Ovary (tissue), 7 donors: ENCODE measurements at regions not wholly inside any gene's neighbourhood (a gene's known extent, or its start where the extent isn't known, plus 50 kb on each side); places are given as distances from the start of the nearest gene placed in this dataset.
"Not testable (repeated sequence)": the region's sequence is repeated elsewhere in the genome, so short reads cannot be mapped to it uniquely, and the experiment has no call there.

Source experiments
- DNase-seq, 5 donors: peaks; one replicate each; pipeline ENCODE4 v3.0.0-alpha.2; 2019 to 2020
- H3K27ac ChIP-seq, 2 donors: fragments of 200-600 bp; one replicate each; pipeline versions ENCODE4 v1.5.1 to v1.8.0; 2019 to 2022
- H3K27me3 ChIP-seq: fragments of 200-600 bp; one replicate; pipeline ENCODE4 v1.8.0; 2022
- H3K36me3 ChIP-seq: fragments of 200-600 bp; sonication (generic); one replicate; pipeline ENCODE4 v1.5.1; 2019
- H3K4me1 ChIP-seq: one replicate; pipeline ENCODE4 v1.8.1; 2013; ENCODE audit warnings: mild to moderate bottlenecking, moderate library complexity; ENCODE audit not compliant: insufficient read depth
- H3K4me3 ChIP-seq: fragments of 200-600 bp; sonication (generic); one replicate; pipeline ENCODE4 v1.5.1; 2017
- H3K9me3 ChIP-seq, 2 donors: fragments of 200-600 bp in 1 of 2; sonication (generic) in 1 of 2; one replicate each; pipeline versions ENCODE4 v1.5.1 to v1.8.1; 2013 to 2019; ENCODE audit warnings: mild to moderate bottlenecking in 1 of 2, moderate library complexity in 1 of 2
- EP300 ChIP-seq: sonication (generic); formaldehyde crosslinking; IDR thresholded peaks from one replicate; pipeline ENCODE4 v1.6.1; 2017; ENCODE audit warnings: antibody characterized with exemption
- POLR2A ChIP-seq: fragments of 450-650 bp; IDR thresholded peaks from one replicate; pipeline ENCODE4 v1.6.1; 2017; ENCODE audit warnings: antibody characterized with exemption, mild to moderate bottlenecking, moderate library complexity
- WGBS, 3 donors: extraction: QIAGEN DNeasy Blood & Tissue Kit in 1 of 3; methylation state at CpG; one replicate each; pipeline versions ENCODE4 v1.1.5 to v1.1.7; 2013 to 2017; 5-methylcytosine and 5-hydroxymethylcytosine counted together
- intact Hi-C, 4 donors: fragments of 100-400 bp; cut with DNase I; formaldehyde crosslinking; loops; one replicate each; pipeline versions ENCODE4 v1.11.0 to v1.15.1; 2022 to 2023
- TF ChIP-seq, protein P1 (sequence below), 3 donors: fragments of 450-650 bp in 2 of 3; fragments of 200-600 bp in 1 of 3; IDR thresholded peaks; one replicate each; pipeline versions ENCODE4 v1.5.1 to v1.8.0; 2016 to 2022; ENCODE audit warnings: antibody characterized with exemption in 3 of 3, mild to moderate bottlenecking in 1 of 3
- donor health status: DM: no; HTN: no; CAD: no; lungs with moderate emphysema.
- donor health status: DM: no; HTN: no; CAD: no.
- donor health status: Bipolar disorder and iron deficiency.
- donor health status: DM: no; HTN: no; CAD: no.
- donor health status: DM: yes; HTN: yes; CAD: no.

DNA sequence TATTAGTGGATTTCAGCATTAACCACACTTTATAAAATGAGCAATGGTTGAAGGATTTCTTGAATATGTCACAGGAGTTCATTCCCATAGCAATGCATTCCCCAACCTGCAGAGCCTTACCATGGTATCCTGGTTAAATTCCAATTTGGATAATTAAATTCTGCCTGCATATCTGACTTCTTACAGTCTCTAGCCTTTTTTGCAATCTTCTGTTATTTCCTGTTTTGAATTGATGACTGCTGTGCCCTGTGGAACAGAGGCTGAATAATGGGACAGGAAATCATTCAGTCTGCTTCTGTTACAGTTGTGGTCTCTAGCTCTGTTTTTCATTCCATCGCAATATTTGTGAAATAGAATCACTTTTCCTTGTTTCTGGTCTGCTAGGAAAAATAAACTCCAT lies 1823.9 kb downstream of the PLA2G4A start:
- no peak overlapping the region for H3K4me3 ChIP-seq
- WGBS, 3 donors = 5 to 36% (median 8%) methylated on average over 1 of the region's 1 CpG
- TF ChIP-seq POLR2A (no peak), EP300 (no peak)
- TF ChIP-seq, protein P1, sequence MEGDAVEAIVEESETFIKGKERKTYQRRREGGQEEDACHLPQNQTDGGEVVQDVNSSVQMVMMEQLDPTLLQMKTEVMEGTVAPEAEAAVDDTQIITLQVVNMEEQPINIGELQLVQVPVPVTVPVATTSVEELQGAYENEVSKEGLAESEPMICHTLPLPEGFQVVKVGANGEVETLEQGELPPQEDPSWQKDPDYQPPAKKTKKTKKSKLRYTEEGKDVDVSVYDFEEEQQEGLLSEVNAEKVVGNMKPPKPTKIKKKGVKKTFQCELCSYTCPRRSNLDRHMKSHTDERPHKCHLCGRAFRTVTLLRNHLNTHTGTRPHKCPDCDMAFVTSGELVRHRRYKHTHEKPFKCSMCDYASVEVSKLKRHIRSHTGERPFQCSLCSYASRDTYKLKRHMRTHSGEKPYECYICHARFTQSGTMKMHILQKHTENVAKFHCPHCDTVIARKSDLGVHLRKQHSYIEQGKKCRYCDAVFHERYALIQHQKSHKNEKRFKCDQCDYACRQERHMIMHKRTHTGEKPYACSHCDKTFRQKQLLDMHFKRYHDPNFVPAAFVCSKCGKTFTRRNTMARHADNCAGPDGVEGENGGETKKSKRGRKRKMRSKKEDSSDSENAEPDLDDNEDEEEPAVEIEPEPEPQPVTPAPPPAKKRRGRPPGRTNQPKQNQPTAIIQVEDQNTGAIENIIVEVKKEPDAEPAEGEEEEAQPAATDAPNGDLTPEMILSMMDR (IDR thresholded peaks at IDR 0.05) = no peak
- H3K9me3 ChIP-seq = no peaks in the 10 kb centered on the region
- DNase-seq = no peak
- no peak overlapping the region for H3K27ac ChIP-seq
- no peaks in the 10 kb centered on the region for H3K4me1 ChIP-seq
- H3K36me3 ChIP-seq = no peaks in the 10 kb centered on the region
- intact Hi-C loops = no loop called here
- H3K27me3 ChIP-seq = no peaks in the 10 kb centered on the region

DNA sequence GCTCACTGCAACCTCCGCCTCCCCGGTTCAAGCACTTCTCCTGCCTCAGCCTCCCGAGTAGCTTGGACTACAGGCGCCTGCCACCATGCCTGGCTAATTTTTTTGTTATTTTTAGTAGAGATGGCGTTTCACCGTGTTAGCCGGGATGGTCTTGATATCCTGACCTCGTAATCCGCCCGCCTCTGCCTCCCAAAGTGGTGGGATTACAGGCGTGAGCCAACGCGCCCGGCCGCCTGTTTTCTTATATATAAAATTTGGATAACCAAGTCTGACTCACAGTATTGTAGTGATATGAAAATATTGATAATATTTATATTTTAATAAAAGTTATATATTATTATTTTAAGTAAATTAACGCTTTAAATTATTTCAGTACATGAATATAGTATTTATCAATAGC lies 1821.7 kb downstream of the BRINP3 start:
- DNase-seq, H3K27me3 ChIP-seq, intact Hi-C loops, H3K9me3 ChIP-seq, H3K4me1 ChIP-seq, H3K4me3 ChIP-seq, H3K36me3 ChIP-seq, H3K27ac ChIP-seq: not testable (repeated sequence)
- 95 to 97% (median 96%) methylated on average over 16 of the region's 16 CpGs for WGBS, 3 donors

DNA sequence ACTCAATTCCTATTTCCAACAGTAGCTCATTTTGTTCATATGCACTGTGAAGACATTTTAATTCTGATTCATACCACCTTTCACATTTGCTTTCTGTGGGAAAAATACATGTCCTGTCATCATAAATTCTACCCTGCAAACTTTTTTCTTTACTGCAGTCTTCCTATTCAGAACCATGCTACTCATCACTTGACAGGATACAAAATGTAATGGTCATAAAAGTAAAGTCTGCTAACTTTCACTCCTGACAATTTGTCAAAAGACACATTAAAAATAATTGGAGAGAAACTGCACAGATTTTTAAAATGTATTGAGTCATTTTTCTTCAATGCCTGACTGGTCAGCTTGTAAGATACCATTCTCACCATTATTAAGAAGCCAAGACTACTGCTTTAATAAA lies 1817.1 kb downstream of the BRINP3 start:
- no peaks in the 10 kb centered on the region for H3K36me3 ChIP-seq
- no peak for TF ChIP-seq EP300
- TF ChIP-seq, protein P1 (IDR thresholded peaks at IDR 0.05) = no peak
- no peak for TF ChIP-seq POLR2A
- no peaks in the 10 kb centered on the region for H3K27me3 ChIP-seq
- DNase-seq = no peak
- intact Hi-C loops = no loop called here
- H3K9me3 ChIP-seq = no peaks in the 10 kb centered on the region
- H3K27ac ChIP-seq = no peak overlapping the region
- no peak overlapping the region for H3K4me3 ChIP-seq
- H3K4me1 ChIP-seq = no peaks in the 10 kb centered on the region

DNA sequence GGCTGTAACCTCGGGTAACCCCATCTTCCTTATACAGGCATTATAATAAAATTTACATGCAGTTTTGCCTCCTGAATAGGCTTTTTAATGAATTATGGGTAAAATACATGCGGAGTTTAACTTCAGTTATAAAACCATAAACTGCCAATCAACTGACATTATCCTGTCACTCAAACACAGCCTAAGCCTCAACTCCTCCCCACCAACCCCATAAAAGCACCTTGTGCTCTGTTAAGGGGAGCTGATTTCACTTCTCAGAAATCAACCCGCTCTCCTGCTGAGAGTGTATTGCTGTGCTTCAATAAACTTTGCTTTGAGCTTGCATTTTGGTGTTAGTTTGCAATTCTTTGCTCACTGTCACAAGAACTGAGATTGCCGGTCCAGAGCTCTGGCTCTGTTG lies 1812.2 kb downstream of the BRINP3 start:
- no peak overlapping the region for H3K4me3 ChIP-seq
- H3K36me3 ChIP-seq = no peaks in the 10 kb centered on the region
- H3K4me1 ChIP-seq = no peaks in the 10 kb centered on the region
- intact Hi-C loops = no loop called here
- H3K27me3 ChIP-seq = no peaks in the 10 kb centered on the region
- 64 to 84% (median 73%) methylated on average over 4 of the region's 4 CpGs for WGBS, 3 donors
- TF ChIP-seq, protein P1 (IDR thresholded peaks at IDR 0.05) = no peak
- TF ChIP-seq EP300 (no peak), POLR2A (no peak)
- DNase-seq = no peak
- no peaks in the 10 kb centered on the region for H3K9me3 ChIP-seq
- H3K27ac ChIP-seq = no peak overlapping the region

DNA sequence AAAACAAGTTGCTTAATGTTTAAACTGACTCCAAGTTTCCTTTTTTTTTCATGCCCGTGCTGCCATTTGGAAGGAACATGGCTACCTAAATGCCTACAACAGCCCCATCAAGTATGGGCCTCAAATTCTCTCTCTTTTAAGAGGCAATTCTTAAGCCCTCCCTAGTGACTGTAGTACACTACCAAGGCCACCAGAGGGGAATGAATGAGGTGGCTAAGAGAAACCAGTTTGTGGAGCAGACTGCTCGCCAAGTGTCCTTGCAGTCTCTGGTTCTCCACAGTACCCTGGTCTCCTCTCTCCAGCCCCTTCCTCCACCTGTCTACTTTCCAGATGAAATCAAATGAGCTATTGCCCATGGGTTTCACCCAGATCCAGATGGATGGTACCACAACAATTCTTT lies 1809.6 kb downstream of the BRINP3 start:
- no peaks in the 10 kb centered on the region for H3K27me3 ChIP-seq
- H3K36me3 ChIP-seq = no peaks in the 10 kb centered on the region
- DNase-seq = no peak
- no peak overlapping the region for H3K4me3 ChIP-seq
- TF ChIP-seq EP300 = no peak
- no peak for TF ChIP-seq POLR2A
- TF ChIP-seq, protein P1 (IDR thresholded peaks at IDR 0.05) = no peak
- no peak overlapping the region for H3K27ac ChIP-seq
- H3K9me3 ChIP-seq = no peaks in the 10 kb centered on the region
- intact Hi-C loops = no loop called here
- whole genome bisulfite sequencing, 3 donors = 96% methylated on average over 2 of the region's 2 CpGs
- no peaks in the 10 kb centered on the region for H3K4me1 ChIP-seq
